Activated naive CD4-positive, alpha-beta T cell treated with anti-CD3 and anti-CD28 coated beads, Interleukin-2, amount 50 U/mL, for 72 hours (primary cell): ENCODE measurements at regions not wholly inside any gene's neighbourhood (a gene's known extent, or its start where the extent isn't known, plus 50 kb on each side); places are given as distances from the start of the nearest gene placed in this dataset.

ENCODE experiments used
- ATAC-seq, 2 donors: fragments of 150-1000 bp; cut with Tn5 transposase; 2 replicates each; pipeline ENCODE4 v1.10.0; 2021; ENCODE audit warnings: mild to moderate bottlenecking in 2 of 2, moderate library complexity in 2 of 2
- DNase-seq, 2 donors: peaks; one replicate each; pipeline ENCODE4 v3.0.0; 2021 to 2022; ENCODE audit warnings: low spot score in 2 of 2
- H3K27ac Mint-ChIP-seq, 2 donors: one replicate each; pipeline ENCODE4 v1.8.0; 2022; ENCODE audit warnings: mild to moderate bottlenecking in 2 of 2, mixed read lengths in 2 of 2
- H3K36me3 Mint-ChIP-seq, 2 donors: one replicate each; pipeline ENCODE4 v1.8.0; 2022; ENCODE audit warnings: mixed read lengths in 2 of 2
- H3K9me3 Mint-ChIP-seq, 2 donors: one replicate each; pipeline ENCODE4 v1.8.0; 2022; ENCODE audit warnings: mixed read lengths in 2 of 2

GRCh38 chr16:85290626-85291301, 178.5 kb upstream of the CIBAR2 start:
- Mint-ChIP-seq H3K27ac (no peak overlapping the region), H3K9me3 (no peaks in the 10 kb centered on the region), H3K36me3 (no peaks in the 10 kb centered on the region)
- no peak for DNase-seq
- no peak for ATAC-seq

- Mint-ChIP-seq H3K27ac (no peak overlapping the region), H3K36me3 (no peaks in the 10 kb centered on the region), H3K9me3 (no peaks in the 10 kb centered on the region)
- DNase-seq (no peak), ATAC-seq (no peak)
Measured at GRCh38 chr16:85291302-85292148, 179.3 kb upstream of the CIBAR2 start.

- no peak for DNase-seq
- Mint-ChIP-seq H3K36me3 (no peaks in the 10 kb centered on the region), H3K27ac (no peak overlapping the region), H3K9me3 (no peaks in the 10 kb centered on the region)
- no peak for ATAC-seq
Measured at GRCh38 chr16:85293458-85293857, 181.2 kb upstream of the CIBAR2 start.

- Mint-ChIP-seq H3K36me3 (no peaks in the 10 kb centered on the region), H3K9me3 (no peaks in the 10 kb centered on the region), H3K27ac (no peak overlapping the region)
- ATAC-seq (no peak), DNase-seq (no peak)
Measured at GRCh38 chr16:85293904-85294642, 181.8 kb upstream of the CIBAR2 start.

GRCh38 chr16:85294810-85295508, 182.7 kb upstream of the CIBAR2 start:
- H3K9me3 Mint-ChIP-seq: no peaks in the 10 kb centered on the region
- ATAC-seq: no peak
- no peak overlapping the region for H3K27ac Mint-ChIP-seq
- H3K36me3 Mint-ChIP-seq: no peaks in the 10 kb centered on the region
- no peak for DNase-seq

GRCh38 chr16:85296859-85297660, 184.8 kb upstream of the CIBAR2 start:
- peak; percentile 83 to 95 for ATAC-seq
- Mint-ChIP-seq H3K27ac (peak overlapping the region in 1 of 2 donors; percentile 61), H3K36me3 (no peaks in the 10 kb centered on the region), H3K9me3 (no peaks in the 10 kb centered on the region)
- DNase-seq: peak in 1 of 2 donors; percentile 80

- no peaks in the 10 kb centered on the region for H3K9me3 Mint-ChIP-seq
- ATAC-seq: no peak
- H3K27ac Mint-ChIP-seq: no peak overlapping the region
- H3K36me3 Mint-ChIP-seq: no peaks in the 10 kb centered on the region
- DNase-seq: no peak
Measured at GRCh38 chr16:85297881-85298280, 185.6 kb upstream of the CIBAR2 start.

- Mint-ChIP-seq H3K9me3 (no peaks in the 10 kb centered on the region), H3K27ac (peak overlapping the region in 1 of 2 donors; percentile 48)
Measured at GRCh38 chr16:85300406-85300968, 188.2 kb upstream of the CIBAR2 start.

GRCh38 chr16:85301231-85301630, 189.0 kb upstream of the CIBAR2 start:
- Mint-ChIP-seq H3K9me3 (no peaks in the 10 kb centered on the region), H3K36me3 (no peaks in the 10 kb centered on the region), H3K27ac (peak overlapping the region in 1 of 2 donors; percentile 48)
- DNase-seq (no peak), ATAC-seq (no peak)

More at GRCh38 chr16:85300406-85300968, 188.2 kb upstream of the CIBAR2 start:
- ATAC-seq (no peak), DNase-seq (no peak)
- no peaks in the 10 kb centered on the region for H3K36me3 Mint-ChIP-seq

- DNase-seq: no peak
- Mint-ChIP-seq H3K36me3 (no peaks in the 10 kb centered on the region), H3K27ac (no peak overlapping the region), H3K9me3 (no peaks in the 10 kb centered on the region)
- ATAC-seq: no peak
Measured at GRCh38 chr16:85302018-85302847, 190.0 kb upstream of the CIBAR2 start.

GRCh38 chr16:85302848-85303353, 190.6 kb upstream of the CIBAR2 start:
- no peaks in the 10 kb centered on the region for H3K36me3 Mint-ChIP-seq
- ATAC-seq (no peak), DNase-seq (no peak)
- no peaks in the 10 kb centered on the region for H3K9me3 Mint-ChIP-seq
- no peak overlapping the region for H3K27ac Mint-ChIP-seq

GRCh38 chr16:85303354-85303883, 191.1 kb upstream of the CIBAR2 start:
- ATAC-seq (peak; percentile 33 to 59), DNase-seq (peak; percentile 78 to 88)
- Mint-ChIP-seq H3K27ac (no peak overlapping the region), H3K36me3 (no peaks in the 10 kb centered on the region), H3K9me3 (no peaks in the 10 kb centered on the region)

- Mint-ChIP-seq H3K36me3 (no peaks in the 10 kb centered on the region), H3K27ac (no peak overlapping the region), H3K9me3 (no peaks in the 10 kb centered on the region)
- ATAC-seq (no peak), DNase-seq (no peak)
Measured at GRCh38 chr16:85304337-85304736, 192.1 kb upstream of the CIBAR2 start.

- peak overlapping the region; percentile 76 to 89 for H3K27ac Mint-ChIP-seq
- ATAC-seq (peak; percentile 90 to 91), DNase-seq (peak; percentile 77 to 85)
- no peaks in the 10 kb centered on the region for H3K9me3 Mint-ChIP-seq
- no peaks in the 10 kb centered on the region for H3K36me3 Mint-ChIP-seq
Measured at GRCh38 chr16:85306071-85306792, 194.0 kb upstream of the CIBAR2 start.
